Nephron (organoid): ENCODE measurements at regions not wholly inside any gene's neighbourhood (a gene's known extent, or its start where the extent isn't known, plus 50 kb on each side); places are given as distances from the start of the nearest gene placed in this dataset.

Experiments used
- H3K27ac Mint-ChIP-seq, 3 experiments: 2 replicates each; pipeline ENCODE4 v1.8.0; 2020; ENCODE audit warnings: mixed read lengths in 3 of 3, mild to moderate bottlenecking in 2 of 3, moderate library complexity in 1 of 3
- H3K27me3 Mint-ChIP-seq: 2 replicates; pipeline ENCODE4 v1.8.0; 2021; ENCODE audit warnings: low read depth, mild to moderate bottlenecking, moderate library complexity, mixed read lengths
- H3K36me3 Mint-ChIP-seq: 2 replicates; pipeline ENCODE4 v1.8.0; 2020; ENCODE audit warnings: low read depth, mixed read lengths
- H3K4me1 Mint-ChIP-seq: 2 replicates; pipeline ENCODE4 v1.8.0; 2020; ENCODE audit warnings: mixed read lengths
- H3K4me3 Mint-ChIP-seq, 3 experiments: 2 replicates each; pipeline ENCODE4 v1.8.0; 2020; ENCODE audit warnings: mild to moderate bottlenecking in 3 of 3, mixed read lengths in 3 of 3, moderate library complexity in 2 of 3
- H3K9me3 Mint-ChIP-seq: 2 replicates; pipeline ENCODE4 v1.8.0; 2020; ENCODE audit warnings: mixed read lengths
- CTCF ChIP-seq, 3 experiments: fragments of 200-600 bp; sonication (generic); IDR thresholded peaks; one replicate each; pipeline ENCODE4 v1.5.0; 2021; ENCODE audit warnings: antibody characterized with exemption in 3 of 3; ENCODE audit not compliant: unreplicated experiment in 3 of 3

GRCh38 chr6:101102702-101103101 is 221.6 kb upstream of the ASCC3 start:
- Mint-ChIP-seq H3K27me3 (no peaks in the 10 kb centered on the region), H3K4me3 (no peak overlapping the region), H3K36me3 (no peaks in the 10 kb centered on the region), H3K27ac (no peak overlapping the region), H3K9me3 (peaks cover 13% of the 10 kb centered on the region), H3K4me1 (no peaks in the 10 kb centered on the region)
- TF ChIP-seq CTCF (IDR thresholded peaks at IDR 0.05; ENCODE audit: unreplicated experiment in 3 of 3) = no peak

GRCh38 chr6:101108286-101108685 is 227.2 kb upstream of the ASCC3 start:
- H3K27ac Mint-ChIP-seq = no peak overlapping the region
- H3K4me1 Mint-ChIP-seq = no peaks in the 10 kb centered on the region
- H3K36me3 Mint-ChIP-seq = no peaks in the 10 kb centered on the region
- H3K27me3 Mint-ChIP-seq = no peaks in the 10 kb centered on the region
- no peak for TF ChIP-seq CTCF (IDR thresholded peaks at IDR 0.05; ENCODE audit: unreplicated experiment in 3 of 3)
- H3K9me3 Mint-ChIP-seq = no peaks in the 10 kb centered on the region
- no peak overlapping the region for H3K4me3 Mint-ChIP-seq

- H3K4me3 Mint-ChIP-seq = no peak overlapping the region
Observed at GRCh38 chr6:101110814-101111213, 229.7 kb upstream of the ASCC3 start.

GRCh38 chr6:101113468-101114260 is 232.5 kb upstream of the ASCC3 start:
- no peaks in the 10 kb centered on the region for H3K36me3 Mint-ChIP-seq
- no peaks in the 10 kb centered on the region for H3K4me1 Mint-ChIP-seq
- no peaks in the 10 kb centered on the region for H3K9me3 Mint-ChIP-seq
- H3K27ac Mint-ChIP-seq = no peak overlapping the region
- no peak overlapping the region for H3K4me3 Mint-ChIP-seq
- no peak for TF ChIP-seq CTCF (IDR thresholded peaks at IDR 0.05; ENCODE audit: unreplicated experiment in 3 of 3)
- no peaks in the 10 kb centered on the region for H3K27me3 Mint-ChIP-seq

More at GRCh38 chr6:101110814-101111213, 229.7 kb upstream of the ASCC3 start:
- Mint-ChIP-seq H3K36me3 (no peaks in the 10 kb centered on the region), H3K4me1 (no peaks in the 10 kb centered on the region), H3K27me3 (no peaks in the 10 kb centered on the region), H3K9me3 (no peaks in the 10 kb centered on the region), H3K27ac (no peak overlapping the region)
- TF ChIP-seq CTCF (IDR thresholded peaks at IDR 0.05; ENCODE audit: unreplicated experiment in 3 of 3) = no peak

- Mint-ChIP-seq H3K27ac (no peak overlapping the region), H3K4me1 (no peaks in the 10 kb centered on the region), H3K36me3 (no peaks in the 10 kb centered on the region), H3K27me3 (no peaks in the 10 kb centered on the region), H3K9me3 (no peaks in the 10 kb centered on the region), H3K4me3 (no peak overlapping the region)
- peak; percentile 62 to 73 (median 71) for TF ChIP-seq CTCF (IDR thresholded peaks at IDR 0.05; ENCODE audit: unreplicated experiment in 3 of 3)
Observed at GRCh38 chr6:101114703-101115102, 233.6 kb upstream of the ASCC3 start.

GRCh38 chr6:101116337-101116736 is 235.2 kb upstream of the ASCC3 start:
- H3K4me3 Mint-ChIP-seq = no peak overlapping the region
- no peaks in the 10 kb centered on the region for H3K4me1 Mint-ChIP-seq
- H3K36me3 Mint-ChIP-seq = no peaks in the 10 kb centered on the region
- no peaks in the 10 kb centered on the region for H3K27me3 Mint-ChIP-seq
- no peak for TF ChIP-seq CTCF (IDR thresholded peaks at IDR 0.05; ENCODE audit: unreplicated experiment in 3 of 3)
- H3K9me3 Mint-ChIP-seq = no peaks in the 10 kb centered on the region
- no peak overlapping the region for H3K27ac Mint-ChIP-seq
